GM21526 (cell line): ENCODE measurements at regions not wholly inside any gene's neighbourhood (a gene's known extent, or its start where the extent isn't known, plus 50 kb on each side); places are given as distances from the start of the nearest gene placed in this dataset.
A peak's percentile ranks its signal among the peaks of the same experiment; 100 is the strongest.
"Not testable (repeated sequence)": the region's sequence is repeated elsewhere in the genome, so short reads cannot be mapped to it uniquely, and the experiment has no call there.

Experiments used
- ATAC-seq: cut with Tn5 transposase; IDR thresholded peaks from one replicate; pipeline ENCODE4 v1.9.1; 2021; ENCODE audit warnings: moderate library complexity; ENCODE audit not compliant: unreplicated experiment, low FRiP score

DNA sequence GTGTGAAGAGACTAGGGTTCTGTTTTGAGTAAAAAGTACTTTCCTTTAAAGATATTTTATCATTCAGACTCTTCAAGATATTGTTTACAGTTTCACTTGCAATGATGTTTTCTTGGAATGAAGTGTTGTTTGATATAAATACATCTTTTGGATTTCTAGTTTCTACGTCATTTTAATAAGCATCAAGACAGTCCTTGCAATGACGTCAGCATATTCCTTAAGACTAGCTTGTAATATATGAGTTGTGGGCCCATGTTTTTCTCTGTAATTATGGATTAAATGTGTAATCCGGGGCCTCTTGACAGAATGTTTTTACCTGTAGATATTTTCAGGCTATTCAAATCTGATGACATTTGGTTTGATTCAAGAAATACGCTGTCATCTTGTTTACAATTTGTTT lies 66.1 kb downstream of the RBMX2 start:
- ATAC-seq, result no peak

DNA sequence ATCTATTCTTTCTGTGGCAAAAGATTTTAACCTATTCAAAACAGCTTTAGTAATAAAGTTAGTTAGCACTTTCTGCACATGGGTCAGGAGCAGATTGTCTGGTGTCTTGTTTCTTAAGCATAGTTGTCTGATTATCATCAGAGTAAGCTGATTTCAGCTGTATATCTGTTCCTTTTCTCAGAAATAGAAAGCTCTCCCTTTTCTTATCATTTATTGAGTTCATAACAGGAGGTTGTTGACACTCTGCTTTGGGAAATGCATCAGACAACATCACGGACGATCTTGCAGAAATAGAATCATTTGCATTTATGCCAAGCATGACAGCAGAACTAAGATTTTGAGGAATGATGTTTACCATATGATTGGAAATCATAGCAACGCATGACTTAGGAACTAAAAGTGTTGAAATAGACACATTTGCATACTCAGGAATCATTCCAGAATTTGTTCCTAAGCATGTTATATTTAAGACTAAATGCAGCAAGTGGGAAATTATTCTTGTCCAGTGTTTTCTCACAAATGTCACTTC lies 66.7 kb downstream of the RBMX2 start:
- ATAC-seq, result no peak

DNA sequence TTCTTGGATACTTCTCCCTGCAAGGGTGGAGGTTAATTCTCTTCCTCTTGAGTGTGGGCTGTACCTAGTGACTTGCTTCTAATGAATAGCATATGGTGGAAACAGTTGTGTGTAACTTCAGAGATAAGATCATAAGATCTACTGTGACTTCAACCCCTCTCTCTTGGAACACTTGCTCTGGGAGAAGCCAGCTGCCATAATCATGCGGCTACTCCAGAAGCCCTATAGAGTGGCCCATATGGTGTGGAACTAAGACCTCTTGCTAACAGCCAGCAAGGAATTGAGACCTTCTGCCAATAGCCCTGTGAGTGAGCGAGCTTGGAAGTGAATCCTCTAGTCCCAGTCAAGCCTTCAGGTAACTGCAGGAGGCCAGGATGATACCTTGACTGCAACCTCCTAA lies 81.1 kb downstream of the RBMX2 start:
- no peak for ATAC-seq

DNA sequence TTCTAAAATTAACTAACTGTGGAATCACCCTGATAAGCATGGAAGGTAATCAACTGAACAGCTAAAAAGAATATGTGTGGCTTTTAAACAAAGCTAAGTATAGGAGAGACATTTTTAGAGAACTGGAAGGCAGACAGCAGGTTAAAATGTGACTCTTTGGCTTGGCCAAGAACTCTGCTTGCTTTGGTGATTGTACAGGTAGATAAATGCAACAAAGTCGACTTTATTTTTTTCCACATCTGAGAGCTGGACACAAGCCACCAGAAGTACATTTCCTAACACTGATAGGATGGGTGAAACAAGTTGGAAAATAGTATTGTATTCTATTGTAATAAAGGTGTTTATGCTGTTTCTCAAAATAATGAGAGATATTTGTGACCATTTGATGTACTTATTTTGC lies 84.1 kb downstream of the RBMX2 start:
- ATAC-seq, result no peak

DNA sequence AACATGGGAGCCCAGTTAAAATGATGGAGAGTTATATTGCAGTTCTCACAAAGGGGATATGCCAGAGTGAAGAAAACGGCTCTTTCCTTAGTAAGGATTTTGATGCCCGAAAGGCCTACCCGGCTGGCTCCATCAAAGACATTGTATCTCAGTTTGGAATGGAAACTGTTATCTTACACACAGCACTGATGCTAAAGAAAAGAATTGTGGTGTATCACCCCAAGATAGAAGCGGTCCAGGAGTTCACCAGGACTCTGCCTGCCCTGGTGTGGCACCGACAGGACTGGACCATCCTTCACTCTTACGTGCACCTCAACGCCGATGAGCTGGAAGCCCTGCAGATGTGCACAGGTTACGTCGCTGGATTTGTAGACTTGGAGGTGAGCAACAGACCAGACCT lies 93.7 kb downstream of the RBMX2 start:
- not testable (repeated sequence) for ATAC-seq

DNA sequence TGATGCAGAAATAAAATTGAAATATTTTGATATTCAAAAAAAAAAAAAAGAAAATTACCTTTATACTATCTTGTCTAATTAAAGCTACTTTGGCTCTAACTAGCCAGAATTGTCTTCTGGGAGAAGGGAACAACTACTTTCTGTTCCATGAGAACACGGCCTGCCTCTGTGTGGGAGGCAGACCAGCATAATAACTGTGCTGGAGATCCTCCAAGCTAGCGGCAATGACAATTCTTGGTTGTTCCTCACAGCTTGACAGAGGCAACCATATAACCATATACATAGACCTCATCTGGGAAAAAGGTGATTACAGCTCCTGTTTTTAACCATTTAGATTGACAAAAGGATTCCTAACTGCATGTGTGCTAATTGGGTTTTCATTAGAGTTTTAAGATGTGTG lies 95.7 kb downstream of the RBMX2 start:
- no peak for ATAC-seq

DNA sequence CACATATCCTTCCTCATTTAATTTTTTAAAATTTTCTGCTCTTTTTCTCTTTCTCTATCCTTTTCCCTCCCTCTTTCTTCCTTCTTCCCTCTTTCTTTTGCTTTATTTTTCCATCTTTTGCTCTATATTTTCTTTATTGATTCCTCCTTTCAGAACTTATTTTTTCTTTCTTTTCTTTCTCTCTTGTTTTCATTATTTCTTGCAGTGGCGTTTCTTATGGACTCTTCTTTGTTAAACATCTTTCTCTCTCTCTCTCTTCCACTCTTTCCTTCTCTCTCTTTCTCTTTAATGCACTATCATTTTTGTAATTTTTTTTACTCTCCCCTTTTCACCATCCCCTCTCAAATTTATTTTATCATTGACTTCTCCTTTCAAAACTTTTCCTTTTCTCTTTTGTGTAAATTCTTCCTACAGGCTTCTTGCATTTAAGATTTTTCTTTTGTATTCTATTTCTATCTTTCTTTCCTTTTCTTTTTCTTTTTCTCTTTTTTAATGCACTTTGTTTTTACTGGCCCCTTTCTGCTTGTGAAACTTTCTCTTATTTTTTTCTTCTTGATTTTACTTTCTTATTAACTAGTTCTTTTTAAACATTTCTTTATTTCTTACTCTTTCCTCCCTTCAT lies 97.0 kb downstream of the RBMX2 start:
- no peak for ATAC-seq

DNA sequence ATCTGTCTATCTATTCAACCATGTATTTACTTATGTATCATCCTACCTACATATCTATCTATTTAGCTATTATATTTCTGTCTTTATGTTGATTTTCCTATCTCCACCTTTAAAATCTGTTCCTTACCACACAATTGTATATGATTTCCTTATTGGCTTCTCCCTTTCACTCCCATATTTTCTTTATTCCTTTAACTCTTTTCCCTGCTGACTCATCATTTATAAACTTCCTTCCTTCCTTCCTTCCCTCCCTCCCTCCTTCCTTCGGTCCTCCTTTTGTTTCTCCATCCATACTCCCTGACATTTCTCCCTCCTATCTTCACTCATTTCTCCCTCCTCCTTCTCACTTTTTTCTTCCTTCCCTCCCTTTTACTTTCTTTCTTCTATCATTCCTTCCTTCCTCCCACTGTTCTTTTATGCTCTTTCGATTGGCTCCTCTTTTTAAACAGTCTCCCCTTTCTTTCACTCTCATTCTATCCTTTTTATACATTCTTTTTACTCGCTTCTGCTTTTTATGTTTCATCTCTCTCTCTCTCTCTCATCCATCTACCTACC lies 100.3 kb downstream of the RBMX2 start:
- ATAC-seq, result no peak

DNA sequence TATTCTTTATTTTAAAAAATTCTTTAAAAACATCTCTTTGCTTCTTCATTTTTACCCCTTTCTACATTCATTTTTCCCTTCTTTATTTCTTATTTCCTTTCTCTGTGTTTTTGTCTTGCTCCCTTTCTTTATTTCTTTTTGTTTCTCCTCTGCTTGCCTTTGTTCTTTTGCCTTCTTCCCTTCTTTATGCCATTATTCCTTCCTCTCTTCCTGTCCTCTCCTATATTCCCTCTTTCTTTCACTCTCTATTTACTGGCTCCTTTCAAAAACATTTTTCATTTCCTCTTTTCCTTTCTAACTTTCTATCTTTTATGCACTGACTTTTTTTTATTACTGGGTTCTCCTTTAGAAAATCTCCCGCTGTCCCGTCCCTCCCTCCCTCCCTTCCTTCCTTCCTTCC lies 102.2 kb downstream of the RBMX2 start:
- ATAC-seq, result no peak

DNA sequence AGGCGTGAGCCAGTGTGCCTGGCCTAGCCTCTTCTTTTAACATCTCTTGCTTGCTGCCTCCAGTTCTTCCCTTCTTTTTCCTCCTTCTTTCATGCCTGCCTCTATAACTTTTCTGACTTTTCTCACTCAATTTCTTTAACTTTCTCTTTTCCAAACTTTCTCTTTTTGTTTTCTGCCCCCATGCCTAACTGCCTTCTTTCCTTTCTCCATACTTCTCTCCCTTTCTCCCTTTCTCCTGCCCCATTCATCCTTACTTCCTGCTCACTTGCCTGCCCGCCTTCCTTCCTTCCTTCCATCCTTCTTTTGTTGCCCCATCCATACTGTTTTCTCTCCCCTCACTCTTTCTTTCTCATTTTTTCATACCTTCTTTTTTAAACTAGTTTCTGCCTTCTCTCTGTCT lies 105.2 kb downstream of the RBMX2 start:
- no peak for ATAC-seq

DNA sequence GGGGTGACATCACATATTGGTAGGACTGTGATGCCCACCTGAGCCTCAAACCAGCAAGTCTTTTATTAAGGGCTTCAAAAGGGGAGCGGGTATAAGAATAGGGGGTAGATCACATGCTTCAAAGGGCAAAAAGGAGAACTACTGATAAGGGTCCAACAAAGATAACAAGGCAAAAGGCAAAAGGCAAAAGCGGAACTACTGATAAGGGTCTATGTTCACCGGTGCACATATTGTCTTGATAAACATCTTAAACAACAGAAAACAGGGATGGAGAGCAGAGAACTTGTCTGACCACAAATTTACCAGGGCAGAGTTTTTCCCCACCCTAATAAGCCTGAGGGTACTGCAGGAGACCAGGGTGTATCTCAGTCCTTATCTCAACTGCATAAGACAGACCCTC lies 110.7 kb downstream of the RBMX2 start:
- ATAC-seq, result not testable (repeated sequence)

DNA sequence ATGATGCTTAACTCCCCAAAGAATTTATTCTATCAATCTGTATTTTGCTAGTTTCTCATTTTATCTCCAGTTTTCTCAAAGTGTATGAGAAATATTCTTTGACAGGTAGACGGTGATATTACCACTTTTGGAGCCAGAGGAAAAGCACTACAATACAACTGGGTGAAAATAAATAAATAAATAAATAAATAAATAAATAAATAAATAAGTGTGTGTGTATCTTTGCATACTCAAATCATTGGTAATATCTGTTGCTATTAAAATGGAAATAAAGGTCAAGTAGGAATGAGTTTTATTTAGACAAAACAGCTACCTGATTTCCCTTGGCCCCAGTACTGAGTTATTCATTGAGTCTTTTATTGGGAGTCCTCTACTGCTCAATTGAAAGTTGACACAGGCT lies 114.3 kb downstream of the RBMX2 start:
- no peak for ATAC-seq

DNA sequence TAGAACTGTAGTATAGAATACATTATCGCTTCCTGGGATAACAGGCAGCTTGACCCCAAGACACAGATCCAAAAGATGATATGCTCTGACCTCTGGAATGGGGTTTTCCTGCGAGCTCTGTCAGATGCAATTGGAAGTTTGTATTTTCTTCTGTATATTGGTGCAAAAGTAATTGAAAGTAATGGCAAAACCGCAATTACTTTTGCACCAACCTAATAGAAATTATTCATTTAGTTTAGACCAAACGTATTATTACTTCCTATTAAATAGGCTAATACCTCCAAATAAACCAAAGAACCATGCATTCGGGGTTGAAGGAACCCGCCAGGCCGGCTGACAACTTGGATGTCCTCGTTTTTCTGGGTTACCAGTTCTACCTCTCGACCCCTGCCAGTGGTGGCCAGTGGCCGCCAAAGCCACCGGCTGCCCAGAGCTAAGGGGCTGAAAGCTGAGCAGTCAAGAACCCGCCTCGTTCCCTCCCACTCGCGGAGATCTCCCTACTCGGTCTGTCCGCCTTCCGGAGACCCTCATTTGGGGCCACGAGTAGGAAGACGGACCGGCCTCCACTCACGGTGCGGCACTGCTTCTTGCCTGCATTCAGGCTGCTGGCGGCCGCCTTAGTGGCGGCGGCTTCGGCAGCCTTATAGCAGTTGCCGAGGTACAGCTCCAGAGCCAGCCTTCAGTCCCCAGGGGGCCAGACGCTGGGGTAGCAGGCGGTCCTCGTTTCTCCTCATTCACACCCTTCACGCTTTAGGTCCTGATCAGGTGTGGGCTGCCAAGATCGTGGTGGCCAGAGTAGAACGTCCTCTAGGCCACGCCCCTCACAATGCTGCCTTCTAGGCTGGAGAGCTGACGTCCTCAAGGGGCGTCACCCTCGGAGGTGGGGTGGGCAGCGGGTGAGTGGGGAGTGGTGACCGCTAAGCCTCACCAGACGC lies 121.9 kb downstream of the RBMX2 start:
- no peak for ATAC-seq

DNA sequence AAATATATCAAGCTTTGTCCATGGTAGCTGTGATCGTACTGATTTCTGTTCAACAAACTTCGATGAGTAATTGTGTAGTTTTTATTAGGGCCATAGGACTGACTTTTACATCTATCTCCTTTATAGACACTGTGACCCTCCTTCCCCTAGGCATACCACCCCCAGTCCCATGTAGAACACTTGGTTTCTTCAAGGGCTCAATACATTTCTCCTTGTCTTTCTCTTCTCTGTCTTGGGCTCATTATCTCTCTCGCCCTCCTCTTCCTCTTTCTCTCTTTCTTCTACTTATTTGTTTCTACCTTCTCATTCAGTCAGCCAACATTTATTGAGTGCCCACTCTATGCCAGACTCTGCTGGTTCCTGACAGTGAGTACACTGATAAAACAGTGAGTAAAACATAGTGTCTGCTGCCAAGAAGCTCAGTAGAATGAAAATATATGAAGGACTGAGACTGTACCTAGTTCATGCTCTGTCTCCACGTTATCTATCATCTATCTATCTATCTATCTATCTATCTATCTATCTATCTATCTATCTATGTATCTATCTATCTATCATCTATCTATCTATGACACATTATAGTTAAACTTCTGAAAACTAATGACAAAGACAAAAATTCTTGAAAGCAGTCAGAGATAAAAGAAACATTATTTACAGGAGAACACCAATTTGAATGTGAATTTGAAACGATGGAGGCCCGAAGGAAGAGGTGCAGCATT lies 122.8 kb downstream of the RBMX2 start:
- ATAC-seq, result no peak

DNA sequence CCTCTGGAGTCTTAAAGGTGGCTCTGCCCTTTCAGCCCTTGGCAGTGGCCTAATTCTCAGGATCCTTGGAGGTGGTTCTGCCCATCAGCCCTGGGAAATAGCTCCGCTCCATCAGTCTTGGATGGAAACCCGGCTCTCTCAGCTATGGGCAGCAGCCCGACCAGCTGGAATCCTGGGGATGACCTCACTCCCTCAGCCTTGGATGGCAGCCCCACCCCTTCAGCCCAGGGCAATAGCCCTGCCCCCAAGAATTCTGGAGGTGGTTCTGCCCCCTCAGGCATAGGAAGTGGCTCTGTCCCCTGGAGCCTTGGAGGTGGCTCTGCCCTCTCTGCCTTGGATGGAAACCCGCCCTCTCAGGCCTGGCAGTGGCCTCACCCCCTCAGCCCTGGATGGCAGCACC lies 127.7 kb downstream of the RBMX2 start:
- ATAC-seq, result no peak

DNA sequence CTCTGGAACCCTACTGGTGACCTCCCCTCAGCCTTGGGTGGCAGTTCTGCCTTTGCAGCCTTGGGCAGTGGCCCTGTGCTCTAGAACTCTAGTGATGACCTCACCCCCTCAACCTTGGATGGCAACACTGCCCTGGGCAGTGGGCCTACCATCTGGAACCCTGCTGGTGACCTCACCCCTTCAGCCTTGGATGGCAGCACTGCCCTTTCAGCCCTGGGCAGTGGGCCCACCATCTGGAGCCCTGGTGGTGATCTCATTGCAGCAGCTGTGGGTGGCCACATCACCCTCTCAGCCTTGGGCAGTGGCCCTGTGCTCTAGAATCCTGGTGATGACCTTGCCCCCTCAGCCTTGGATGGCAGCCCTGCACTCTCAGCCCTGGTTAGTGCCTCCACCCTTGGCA lies 129.3 kb downstream of the RBMX2 start:
- ATAC-seq, result no peak

DNA sequence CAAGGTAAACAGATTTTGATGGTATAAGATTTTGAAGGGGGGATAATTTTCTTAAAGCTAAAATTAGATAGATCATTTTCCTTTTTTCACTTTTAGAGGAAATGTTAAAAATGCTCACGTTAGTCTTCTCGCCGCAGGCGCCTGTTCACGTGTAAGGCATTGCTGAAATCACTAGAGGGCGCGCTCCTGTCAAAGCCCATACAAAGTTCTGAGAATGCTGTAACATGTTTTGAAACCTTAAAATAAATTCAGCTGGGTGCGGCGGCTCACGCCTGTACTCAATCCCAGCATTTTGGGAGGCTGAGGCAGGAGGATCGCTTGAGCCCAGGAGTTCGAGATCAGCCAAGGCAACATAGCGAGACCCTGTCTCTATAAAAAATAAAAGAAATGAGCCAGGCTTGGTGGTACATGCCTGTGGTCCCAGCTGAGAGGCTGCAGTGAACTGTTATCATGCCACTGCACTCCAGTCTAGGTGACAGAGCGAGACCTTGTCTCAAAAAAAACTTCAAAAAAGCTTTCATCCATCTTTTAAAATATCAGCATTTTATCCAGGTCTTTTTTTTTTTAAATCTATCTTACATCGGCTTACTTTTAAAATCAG lies 138.0 kb downstream of the RBMX2 start:
- ATAC-seq, result peak; percentile 80

DNA sequence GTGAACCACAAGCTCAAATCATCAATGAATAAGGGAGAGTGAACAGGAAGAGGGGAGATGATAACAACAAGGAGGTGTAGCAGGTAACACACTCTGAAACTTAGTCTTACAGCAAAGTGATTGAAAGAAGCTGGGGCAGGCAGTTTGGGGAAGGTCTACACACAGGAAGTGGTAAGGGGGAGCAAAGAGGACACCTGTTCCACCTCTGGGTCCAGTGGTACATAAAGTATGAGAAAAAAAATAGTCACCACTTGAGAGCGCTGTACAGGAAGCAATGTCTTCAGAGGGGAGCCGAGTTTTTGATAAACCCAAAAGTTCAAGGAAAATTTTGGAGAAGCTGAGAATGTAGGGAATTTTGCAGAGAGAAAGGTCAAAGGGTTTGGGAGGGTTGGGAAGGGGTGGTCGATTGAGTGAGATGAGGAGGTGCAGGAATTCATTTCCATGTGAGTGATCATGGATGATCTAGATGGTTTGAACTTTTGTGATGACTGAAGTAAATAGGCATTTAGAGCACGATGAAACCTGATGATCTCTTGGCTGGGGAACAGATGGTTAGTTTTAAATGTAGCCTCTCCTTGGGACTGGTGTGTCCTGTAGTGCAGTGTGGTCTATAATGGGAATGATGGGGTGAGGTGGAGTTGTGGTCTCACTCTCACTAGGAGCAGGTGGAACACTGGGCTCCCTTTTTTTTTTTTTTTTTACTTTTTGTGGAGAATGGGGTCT lies 142.0 kb downstream of the RBMX2 start:
- ATAC-seq, result no peak

DNA sequence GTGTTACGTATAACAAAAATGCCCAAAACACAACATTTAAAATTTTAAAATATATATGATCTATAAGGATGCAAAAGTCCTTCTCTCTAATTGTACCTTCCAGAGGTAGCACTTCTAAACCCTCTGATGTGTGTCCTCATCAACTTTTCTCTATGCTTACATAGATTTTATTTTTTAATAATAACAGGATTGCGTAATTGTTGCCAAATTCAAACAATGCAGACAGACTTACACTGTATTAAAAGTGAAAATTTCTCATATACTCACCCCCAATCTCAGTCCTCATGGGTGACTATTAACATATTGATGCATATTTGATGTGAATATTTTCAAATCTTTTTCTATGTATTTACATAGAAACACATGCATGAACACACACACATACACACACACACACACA lies 144.0 kb downstream of the RBMX2 start:
- ATAC-seq, result no peak

DNA sequence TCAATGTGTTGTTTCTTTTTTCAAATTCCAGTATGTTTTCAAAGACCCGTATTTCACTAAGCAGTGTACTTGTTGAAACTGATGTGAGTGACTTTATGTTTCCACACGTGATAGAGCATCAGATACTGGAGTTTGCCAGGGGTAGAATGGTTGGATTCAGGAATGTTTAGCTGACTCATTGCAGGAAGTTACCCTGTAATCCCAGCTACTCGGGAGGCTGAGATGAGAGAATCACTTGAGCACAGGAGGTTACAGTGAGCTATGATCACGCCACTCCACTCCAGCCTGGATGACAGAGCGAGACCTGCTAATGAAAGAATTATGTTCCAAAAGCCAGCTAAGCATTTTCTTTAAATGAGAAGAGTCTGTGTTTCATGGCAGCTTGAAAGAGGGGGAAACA lies 147.6 kb downstream of the RBMX2 start:
- not testable (repeated sequence) for ATAC-seq
